HG03108 (cell line): ENCODE measurements at regions not wholly inside any gene's neighbourhood (a gene's known extent, or its start where the extent isn't known, plus 50 kb on each side); places are given as distances from the start of the nearest gene placed in this dataset.

Experiments used
- ATAC-seq: cut with Tn5 transposase; IDR thresholded peaks from one replicate; pipeline ENCODE4 v1.9.1; 2021; ENCODE audit warnings: moderate library complexity; ENCODE audit not compliant: unreplicated experiment

DNA sequence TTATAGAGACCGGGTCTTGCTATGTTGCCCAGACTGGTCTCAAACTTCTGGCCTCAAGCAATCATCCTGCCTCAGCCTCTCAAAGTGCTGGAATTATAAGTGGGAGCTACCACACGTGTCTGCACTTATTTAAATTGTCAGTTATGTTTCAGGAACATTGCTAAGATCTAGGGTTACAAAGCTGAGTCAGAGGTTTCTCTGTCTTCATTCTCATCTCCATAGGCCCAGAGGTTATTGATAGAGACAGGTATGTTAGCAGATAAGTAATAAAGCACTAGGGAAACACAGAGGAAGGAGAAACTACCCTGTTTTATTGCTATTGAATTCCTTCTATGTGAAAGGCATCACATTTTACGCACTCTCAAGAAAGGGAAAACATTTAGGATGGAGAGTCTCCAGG is 214.1 kb downstream of the REEP3 start:
- no peak for ATAC-seq

DNA sequence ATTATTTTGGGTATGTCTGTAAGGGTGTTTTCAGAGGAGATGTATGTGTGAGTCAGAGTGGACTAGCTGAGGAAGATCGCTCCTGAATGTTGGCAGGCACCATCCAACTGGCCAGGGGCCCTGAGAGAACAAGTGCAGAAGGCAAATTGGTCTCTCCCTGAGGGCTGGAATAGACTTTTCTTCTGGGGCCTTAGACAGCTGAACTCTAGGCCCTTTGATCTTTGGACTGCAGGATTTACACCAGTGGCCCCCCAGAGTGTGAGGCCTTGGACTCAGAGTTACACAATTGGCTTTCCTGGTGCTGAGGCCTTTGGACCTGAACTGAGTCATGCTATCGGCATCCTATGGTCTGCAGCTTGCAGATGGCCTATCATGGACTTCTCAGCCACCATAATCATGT is 217.2 kb downstream of the REEP3 start:
- ATAC-seq = no peak

DNA sequence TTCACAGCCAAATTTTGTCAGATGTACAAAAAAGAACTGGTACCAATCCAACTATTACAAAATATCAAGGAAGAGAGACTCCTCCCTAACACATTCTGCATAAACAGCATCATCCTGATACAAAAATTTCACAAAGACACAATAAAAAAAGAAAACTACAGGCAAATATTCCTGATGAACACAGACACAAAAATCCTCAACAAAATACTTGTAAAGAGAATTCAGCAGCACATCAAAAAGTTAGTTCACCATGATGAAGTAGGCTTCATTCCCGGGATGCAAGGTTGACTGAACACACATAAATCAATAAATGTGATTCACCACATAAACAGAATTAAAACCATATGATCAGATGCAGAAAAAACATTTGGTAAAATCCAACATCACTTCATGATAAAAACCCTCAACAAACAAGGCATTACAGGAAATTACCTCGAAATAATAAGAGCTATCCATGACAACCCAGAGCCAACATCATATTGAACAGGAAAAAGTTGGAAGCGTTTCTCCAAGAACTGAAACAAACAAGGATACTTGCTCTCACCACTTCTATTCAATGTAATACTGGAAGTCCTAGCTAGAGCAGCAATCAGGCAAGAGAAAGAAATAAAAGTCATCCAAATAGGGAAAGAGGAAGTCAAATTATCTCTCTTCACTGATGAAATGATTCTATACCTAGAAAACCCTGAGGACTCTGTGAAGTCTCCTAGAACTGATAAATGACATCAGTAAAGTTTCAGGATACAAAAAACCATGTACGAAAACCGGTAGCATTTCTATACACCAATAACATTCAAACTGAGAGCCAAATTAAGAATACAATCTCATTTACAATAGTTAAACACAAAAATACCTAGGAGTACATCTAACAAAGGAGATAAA is 223.1 kb downstream of the REEP3 start:
- no peak for ATAC-seq

DNA sequence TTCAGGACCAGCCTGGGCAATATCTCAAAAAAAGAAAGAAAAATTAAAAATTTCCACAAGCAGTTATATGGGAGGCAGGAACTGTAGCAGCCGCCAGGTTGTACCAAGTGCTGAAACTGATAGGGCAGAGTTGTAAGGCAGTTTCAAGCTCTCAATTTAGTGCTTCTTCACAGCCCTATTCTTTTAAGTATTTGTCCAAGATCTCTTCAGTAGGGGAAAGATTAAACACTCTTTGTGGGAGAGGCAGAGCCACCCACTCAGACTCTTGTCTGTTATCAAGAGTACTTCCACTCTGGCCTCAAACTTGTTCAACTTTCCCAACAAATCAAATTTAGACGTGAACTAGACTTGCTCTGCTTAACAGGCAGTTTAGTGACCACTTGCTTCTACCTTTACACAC is 228.7 kb downstream of the REEP3 start:
- no peak for ATAC-seq

DNA sequence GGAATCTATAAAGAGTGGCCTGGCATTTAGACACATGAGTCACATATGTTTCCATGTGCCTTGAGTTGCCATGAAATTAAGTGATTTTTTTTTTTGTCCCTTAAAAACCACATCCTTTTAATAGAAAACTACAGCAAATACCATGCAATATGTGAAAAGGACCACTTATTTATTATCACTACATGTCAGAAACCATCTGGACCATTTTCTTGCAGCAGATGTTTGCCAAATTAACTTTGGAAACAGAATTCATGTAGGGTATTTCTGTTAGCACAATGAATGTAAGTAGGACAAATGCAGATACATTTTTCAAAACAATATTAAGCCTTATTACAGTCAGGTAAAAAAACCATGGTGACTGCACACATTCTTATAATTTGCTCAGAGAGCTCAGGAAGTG is 230.6 kb downstream of the REEP3 start:
- ATAC-seq = no peak

DNA sequence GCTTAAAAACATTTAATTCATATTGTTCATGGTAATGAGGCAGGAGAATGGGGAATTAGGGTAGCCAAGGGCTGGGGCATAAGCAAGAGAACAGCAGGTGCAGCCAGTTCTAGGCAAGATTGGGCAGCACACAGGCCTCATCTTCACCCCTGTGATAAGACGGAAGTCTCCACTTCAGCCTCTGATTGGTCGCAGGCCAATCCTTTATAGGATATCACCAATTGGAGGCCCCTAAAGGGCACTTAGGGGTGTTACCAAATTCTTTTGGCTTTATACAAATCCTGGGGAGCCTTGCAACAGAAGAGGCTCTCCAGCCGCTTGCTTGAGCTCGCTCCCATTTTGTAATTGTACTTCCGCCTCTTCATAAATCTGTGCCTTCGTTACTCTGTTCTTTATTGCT is 231.1 kb downstream of the REEP3 start:
- ATAC-seq = no peak

DNA sequence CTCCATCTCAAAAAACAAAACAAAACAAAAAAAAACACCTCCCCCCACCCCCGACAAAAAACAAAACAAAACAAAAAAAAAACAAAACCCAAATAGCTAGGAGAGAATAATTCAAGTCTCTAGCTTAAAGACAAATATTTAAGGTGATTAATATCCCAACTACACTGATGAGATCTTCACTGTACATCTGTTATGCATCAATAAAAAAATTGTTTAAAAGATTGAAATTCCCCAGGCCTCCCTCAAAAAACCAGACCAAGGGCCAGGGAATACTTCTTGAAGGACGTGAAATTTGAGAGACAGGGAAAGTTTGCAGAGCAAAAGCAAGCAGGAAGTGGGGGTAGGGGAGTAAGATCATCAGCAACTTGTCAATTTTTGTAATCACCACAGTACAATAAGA is 232.6 kb downstream of the REEP3 start:
- no peak for ATAC-seq

DNA sequence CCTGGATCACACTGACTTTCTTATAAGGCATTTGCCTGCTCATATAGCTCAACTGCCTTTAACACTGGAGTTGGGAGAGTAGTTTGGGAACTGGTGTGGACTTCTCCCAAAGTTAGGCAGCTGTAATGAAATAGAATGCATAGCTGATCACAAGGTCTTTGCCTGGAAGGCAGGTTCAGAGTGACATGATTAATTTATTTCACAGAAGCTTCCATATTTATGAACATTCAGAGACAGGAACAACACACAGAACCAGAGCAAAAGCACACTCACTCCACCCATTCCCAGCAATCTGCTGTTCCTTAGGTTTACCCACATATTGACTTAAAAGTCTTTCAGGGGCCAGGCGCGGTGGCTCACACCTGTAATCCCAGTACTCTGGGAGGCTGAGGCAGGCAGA is 234.2 kb downstream of the REEP3 start:
- ATAC-seq = no peak

DNA sequence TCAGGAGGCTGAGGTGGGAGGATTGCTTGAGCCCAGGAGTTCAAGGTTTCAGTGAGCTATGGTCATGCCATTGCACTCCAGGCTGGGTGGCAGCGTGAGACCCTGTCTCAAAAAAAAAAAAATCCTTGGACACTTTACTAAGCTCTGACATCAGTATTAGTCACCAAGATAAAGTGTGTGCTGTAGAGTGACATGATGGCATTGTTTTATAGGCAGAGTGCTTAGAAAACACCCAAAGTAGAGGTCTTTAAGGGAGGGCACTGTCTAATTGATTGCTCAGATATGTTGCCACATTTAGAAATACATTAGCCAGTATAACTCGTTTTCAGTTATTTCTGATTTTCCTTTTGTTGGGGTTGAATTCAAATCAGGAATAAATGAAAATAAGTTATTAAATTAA is 235.9 kb downstream of the REEP3 start:
- ATAC-seq = no peak

DNA sequence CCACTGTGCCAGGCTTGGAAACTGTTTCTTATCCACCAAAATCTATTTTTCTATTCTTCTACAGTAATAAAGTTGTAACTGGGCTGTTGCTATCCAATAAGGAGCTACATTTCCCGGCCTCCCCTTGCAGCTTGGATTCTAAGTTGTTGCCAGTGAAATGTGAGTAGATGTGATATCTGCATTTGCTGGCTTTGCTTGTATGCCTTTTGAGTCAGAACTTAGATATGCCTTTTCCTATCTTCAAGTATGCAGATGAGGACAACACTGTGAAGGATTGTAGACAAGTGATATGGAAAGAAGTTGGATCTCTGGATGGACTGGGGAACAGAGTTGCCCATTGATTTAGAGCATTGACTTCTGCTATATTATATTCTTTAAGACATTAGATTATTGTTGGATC is 236.9 kb downstream of the REEP3 start:
- no peak for ATAC-seq

DNA sequence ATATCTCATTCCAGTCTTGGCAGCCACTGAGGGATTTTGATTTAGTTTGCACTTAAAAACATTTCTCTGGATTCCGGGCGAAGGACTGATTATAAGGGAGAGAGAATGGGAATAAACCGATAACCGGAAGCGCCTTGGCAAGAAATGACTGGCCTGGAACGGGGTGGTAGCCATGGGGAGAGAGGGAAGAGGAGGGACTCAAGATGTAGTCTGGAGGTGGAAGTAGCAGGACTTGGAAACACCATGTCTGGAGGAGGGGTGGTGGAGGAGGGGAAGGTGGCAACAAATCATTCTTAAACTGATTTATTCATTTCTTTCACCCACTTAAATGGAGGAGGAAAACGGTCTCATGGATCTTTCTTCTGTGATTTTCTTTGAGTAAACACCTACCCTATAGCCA is 238.1 kb downstream of the REEP3 start:
- ATAC-seq = no peak

DNA sequence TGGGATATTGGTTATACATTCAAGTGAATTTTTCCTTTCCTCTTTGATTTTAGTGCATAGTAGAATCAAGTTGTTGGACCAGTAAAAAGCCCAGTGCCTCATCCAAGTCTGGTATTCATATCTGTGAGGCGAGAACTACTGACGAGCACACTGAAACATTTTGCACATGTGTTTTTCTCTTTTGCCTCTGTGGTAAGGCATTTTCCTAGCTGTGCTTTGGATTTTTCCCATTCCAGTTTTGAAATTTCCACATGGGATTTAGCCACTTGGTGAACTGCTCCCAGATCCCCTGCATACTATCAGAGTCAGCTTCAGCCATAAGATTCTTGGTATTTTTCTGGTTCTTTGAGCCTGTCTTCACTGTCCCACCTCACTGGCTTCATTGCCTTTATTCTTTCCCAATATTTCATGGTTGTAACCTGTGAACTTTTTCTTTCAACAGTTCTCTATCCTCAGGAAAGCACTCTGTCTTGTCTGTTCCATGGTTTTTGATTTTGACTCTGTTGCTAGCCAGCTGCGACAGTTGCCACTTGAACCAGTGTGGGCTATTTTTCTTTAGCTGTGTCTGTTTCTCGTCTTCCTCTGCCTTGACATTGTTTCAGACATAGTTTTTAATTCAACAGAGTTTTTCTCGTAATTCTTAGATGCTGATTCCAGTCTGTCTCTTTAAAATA is 239.0 kb downstream of the REEP3 start:
- ATAC-seq = no peak

DNA sequence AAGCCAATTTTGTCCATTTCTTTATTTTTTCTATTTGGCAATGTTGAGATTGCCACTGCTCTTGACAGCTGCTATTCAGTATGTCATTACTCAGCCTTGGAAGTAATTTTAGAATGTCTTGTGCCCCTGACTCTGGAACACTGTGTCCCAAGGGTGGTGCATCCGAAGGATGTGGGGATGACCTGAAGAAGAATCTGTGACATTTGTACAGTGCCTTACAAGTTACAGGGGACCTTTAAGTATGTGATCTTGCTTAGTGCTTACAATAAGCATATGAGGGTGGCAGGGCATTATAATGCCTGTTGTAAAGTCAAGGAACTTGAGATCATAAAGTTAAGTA is 239.5 kb downstream of the REEP3 start:
- no peak for ATAC-seq

DNA sequence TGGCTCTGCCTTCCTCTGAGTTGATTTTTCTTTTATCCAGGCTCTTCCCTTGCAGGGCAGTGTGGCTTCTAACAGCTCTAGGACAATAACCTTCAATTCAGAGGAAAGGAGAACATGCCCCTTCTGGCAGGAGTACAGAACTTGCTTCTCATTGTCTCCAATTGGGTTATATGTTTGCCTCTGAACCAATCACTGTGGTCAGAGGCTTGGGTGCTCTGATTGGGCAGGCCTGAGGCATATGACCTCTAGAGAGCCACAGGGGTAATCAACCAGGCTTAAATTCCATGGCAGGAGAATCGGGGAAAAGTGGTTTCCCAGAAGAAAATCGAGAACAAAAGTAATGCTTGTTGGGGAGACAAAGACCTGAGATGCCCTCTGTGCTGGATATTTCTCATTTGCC is 240.0 kb downstream of the REEP3 start:
- no peak for ATAC-seq

DNA sequence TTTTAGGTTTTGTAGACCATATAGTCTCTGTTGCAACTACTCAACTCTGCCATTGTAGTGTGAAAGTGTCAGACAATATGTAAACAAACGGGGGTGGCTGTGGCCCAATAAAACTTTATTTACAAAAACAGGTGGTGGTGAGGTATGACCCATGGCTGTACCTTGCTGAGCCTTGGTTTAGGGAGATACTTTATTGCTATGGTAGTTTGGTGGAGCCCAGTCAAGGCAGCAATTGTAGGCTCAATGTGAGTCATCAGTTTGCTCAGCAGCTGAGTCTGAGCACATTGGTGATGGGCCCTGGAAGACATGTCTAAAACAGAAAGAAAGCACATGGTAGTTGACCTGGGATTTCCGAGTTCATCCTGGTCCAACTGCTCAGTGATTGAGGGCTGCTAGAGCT is 242.5 kb downstream of the REEP3 start:
- no peak for ATAC-seq

DNA sequence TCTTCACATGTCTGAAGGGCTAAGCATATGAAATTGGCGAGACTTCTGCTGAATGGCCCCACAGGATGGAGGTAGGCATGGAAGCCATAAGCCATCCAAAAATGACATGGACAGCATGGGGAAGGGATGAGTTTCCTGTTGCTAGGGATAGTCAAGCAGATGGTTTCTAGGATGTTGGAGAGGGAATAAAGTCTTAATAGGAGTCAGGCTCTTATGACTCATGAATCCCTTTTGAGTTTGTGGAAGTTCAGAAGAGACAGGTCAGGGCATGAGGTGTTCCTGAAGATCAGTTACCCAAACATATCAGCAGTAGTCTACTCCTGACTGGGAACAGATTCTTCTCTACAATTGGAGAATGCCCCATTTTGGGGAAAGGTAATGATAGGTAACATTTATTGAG is 243.9 kb downstream of the REEP3 start:
- no peak for ATAC-seq

DNA sequence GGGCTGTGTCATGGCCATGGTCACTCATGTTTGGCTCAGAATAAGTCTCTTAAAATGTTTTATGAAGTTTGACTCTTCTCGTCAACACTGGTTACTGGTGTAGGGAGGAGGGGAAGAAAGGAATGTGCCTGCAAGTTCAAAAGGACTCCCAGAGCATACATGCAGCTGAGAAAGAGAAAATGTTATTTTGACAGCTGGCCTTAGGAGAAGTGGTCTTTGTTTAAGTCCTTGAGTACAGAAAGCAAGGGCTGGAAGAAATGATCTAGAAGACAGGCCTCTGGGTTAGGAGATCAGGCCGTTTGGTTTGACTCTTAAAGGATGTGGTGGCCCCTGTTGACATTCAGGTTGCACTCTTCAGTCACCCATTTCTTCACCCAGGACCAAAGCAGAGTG is 245.5 kb downstream of the REEP3 start:
- ATAC-seq = no peak

DNA sequence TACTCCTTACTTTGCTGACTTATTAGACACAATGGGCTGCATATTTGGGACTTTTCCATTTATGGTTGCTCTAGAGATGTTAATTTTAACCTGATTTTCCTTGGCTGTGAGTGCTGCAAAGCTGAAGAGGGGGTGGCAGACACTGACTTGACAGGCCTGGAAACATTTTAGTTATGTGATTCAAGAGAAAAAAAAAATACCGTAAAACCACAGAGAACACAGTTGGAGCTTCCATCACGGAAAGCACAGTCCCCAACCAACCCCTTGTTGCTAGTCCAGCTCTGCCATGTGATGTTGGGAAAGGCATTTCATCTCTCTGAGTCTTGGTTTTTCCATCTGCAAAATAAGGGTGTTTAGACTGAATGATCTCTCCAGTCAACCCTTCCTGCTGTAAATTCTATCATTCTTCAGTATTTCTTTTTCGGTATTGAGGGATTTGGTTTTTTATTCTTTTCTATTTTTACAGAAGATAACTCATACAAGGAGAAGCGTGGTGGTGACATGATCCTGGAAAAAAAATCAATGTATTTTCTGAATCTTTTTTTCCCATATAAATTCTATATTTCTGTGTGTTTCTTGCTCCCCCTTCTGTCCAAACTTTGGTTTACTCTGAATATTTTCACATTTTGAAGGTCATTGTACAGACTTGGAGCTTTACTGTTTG is 246.1 kb downstream of the REEP3 start:
- ATAC-seq = no peak

DNA sequence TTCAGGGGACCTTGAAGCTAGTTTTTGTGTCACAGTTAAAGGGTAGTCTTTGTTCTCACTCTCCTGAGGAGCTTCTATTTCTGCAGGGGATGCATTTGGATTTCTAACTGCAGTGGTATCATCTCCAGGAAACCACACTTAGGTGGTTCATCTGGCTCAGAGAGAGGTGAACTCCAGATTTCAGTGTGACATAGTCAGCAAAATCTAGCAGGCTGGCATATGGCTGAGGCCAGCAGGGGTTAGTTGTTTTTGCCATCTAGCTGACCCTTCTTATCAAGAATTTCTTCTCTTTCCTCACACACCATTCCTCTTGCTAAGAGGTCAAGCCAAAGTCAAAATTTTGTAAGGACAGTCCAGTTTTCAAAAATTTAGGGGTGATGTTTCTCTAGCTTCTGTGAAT is 248.2 kb downstream of the REEP3 start:
- ATAC-seq = no peak

DNA sequence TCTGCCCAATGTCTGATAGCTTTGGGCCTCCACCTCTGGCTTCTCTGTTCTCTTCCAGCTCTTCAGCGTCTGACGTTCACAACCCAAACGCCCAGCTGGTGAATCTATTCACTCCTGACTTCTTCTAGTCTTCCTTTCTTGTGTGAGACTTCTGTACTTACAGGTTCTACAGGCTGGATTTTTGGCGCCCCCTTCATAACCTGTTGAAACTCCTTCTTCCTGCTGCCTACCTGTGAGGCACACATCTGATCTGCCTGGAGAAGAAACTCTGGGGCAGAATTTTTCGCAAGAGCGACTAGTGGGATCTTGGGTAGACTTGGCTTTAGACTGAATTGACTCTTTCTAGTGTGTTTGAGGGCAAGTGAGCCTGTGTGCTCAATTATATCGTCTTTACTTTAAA is 249.3 kb downstream of the REEP3 start:
- no peak for ATAC-seq

DNA sequence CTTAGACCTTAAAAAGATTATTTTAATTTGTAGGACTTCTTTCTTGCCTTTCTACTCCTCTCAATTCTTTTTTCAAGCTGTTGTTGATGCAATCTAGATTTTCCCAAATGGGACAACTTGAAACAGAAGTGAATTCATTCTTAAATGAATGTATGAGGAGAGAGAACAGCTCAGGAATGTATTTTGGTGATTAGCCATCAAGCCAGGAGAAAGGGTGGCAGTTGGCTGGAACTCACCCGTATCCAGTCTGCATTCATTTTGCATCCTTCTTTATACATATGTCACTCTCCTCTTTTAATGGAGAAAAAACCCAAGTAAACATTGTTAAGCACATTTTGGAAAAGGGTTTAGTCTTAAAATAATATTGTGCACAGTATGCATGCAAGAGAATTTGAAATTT is 251.3 kb downstream of the REEP3 start:
- no peak for ATAC-seq

DNA sequence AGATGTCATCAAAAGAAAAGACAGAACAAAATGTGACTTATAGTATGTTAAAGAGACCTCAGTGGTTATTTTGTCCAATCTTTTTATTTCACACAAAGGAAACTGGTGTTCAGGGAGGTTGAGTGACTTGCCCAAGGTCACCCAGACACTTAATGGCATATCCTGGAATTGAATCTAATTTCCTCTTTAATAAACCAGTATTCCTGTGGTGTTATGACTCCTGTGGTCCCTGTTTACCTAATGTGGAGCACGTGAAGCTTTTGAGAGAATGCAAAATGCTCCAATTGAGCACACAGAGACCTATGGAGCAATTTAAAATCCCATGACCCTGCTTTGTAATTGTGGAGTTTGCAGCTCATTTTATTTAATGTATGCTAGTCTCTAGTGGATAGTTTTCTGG is 251.9 kb downstream of the REEP3 start:
- no peak for ATAC-seq
